AG04449 (cell line): ENCODE measurements at regions not wholly inside any gene's neighbourhood (a gene's known extent, or its start where the extent isn't known, plus 50 kb on each side); places are given as distances from the start of the nearest gene placed in this dataset.

Experiments used
- CTCF ChIA-PET: fragments of 350-600 bp; formaldehyde crosslinking; extraction: SDS; loops from one replicate; lab custom pipeline; 2021; ENCODE audit warnings: antibody characterized with exemption; lab: Yijun Ruan, JAX
- POLR2A ChIA-PET: fragments of 400-600, 350-600 bp; formaldehyde crosslinking; extraction: SDS; loops from one replicate; lab custom pipeline; 2020; ENCODE audit warnings: antibody characterized with exemption, inconsistent platforms; lab: Yijun Ruan, JAX
- DNase-seq: peaks from one replicate; pipeline ENCODE4 v3.0.0-alpha.2; 2010; ENCODE audit warnings: low read depth, low spot score
- H3K4me3 ChIP-seq: 2 replicates; pipeline ENCODE4 v1.5.1; 2011; ENCODE audit warnings: low read depth, mild to moderate bottlenecking, control low read depth, low read length
- TF ChIP-seq, protein P1 (sequence below): IDR thresholded peaks from one replicate; pipeline ENCODE4 v1.5.1; 2011; ENCODE audit warnings: mild to moderate bottlenecking, moderate library complexity, low read length, control low read depth, inconsistent platforms; ENCODE audit not compliant: insufficient read depth; ENCODE audit errors: missing control alignments

DNA sequence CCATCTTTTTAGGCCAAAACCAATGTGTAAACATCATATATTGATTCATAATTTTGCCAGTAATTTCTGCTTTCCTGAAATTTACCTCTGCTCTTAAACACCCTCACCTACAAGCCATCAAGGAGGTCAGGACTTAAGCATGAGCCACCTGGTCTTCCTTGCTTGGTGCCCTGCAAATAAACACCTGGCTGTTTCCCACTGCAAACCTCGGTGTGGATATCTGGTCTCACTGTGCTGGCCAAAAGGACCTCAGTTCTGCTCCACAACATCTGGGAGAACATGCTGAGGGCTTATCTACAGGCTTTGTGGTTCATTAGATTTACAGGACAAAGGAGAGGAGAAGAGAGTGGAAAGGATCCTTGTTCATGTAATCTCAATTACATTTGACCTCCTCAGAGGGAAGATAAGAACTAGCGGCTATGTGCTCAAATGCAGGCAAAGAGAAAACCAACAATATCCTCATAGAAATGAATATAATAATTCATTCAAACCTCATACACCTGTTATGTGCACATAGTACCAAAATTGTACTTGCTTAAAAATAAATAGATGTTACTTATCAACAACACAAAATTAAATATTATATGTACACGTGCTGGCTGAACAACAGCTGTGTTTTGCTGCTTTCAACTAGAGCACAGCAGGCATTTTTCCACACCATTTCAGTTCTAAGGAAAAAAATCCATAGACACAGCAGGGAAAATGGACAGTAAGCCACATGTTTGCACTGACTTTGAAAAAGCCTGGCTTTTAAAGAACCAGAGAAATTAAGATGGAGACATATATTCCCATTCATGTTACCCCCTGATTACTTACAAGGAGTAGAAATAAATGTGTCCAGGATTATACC is 465.1 kb downstream of the LPIN1 start:
- CTCF ChIA-PET, result interaction anchor here (1.6 kb wide), 1 partner anchor 14 kb away, joined by 4 read pairs; no protein-coding TSS in a partner anchor
- POLR2A ChIA-PET, result no interaction called here
- TF ChIP-seq, protein P1, sequence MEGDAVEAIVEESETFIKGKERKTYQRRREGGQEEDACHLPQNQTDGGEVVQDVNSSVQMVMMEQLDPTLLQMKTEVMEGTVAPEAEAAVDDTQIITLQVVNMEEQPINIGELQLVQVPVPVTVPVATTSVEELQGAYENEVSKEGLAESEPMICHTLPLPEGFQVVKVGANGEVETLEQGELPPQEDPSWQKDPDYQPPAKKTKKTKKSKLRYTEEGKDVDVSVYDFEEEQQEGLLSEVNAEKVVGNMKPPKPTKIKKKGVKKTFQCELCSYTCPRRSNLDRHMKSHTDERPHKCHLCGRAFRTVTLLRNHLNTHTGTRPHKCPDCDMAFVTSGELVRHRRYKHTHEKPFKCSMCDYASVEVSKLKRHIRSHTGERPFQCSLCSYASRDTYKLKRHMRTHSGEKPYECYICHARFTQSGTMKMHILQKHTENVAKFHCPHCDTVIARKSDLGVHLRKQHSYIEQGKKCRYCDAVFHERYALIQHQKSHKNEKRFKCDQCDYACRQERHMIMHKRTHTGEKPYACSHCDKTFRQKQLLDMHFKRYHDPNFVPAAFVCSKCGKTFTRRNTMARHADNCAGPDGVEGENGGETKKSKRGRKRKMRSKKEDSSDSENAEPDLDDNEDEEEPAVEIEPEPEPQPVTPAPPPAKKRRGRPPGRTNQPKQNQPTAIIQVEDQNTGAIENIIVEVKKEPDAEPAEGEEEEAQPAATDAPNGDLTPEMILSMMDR, result no peak
- no peak overlapping the region for H3K4me3 ChIP-seq
- DNase-seq, result no peak

DNA sequence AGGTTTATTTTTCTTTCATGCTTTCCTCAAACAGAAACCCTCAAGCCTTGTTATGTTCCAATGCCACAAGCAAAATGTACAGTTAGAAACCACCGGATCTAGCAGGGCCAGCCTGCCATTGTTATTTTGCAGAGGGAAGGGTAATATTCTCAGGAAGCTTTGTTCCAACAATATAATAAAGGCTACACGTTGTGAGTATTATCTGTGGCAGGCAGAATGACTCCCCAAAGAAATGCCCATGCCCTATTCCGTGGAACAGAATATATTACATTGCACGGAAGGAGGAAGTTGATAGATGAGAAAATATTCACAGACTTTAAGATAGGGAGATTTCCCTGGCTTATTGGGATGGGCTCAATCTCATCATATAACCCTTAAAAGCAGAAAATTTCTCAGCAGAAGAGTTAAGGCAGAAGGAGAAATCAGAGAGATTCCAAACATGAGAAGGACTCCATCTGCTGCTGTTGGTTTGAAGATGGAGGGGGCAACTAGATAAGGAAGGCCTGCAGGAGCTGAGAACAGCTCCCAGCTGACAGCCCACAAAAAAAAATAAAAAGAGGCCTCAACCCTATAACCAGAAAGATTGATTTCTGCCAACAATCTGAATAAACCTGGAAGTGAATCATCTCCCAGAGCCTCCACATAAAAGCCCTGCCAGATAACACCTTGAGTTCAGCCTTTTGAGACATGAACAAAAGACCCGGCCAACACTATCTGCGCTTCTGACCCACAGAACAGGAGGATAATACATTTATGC is 466.6 kb downstream of the LPIN1 start:
- CTCF ChIA-PET, result no interaction called here
- H3K4me3 ChIP-seq, result no peak overlapping the region
- TF ChIP-seq, protein P1, result no peak
- DNase-seq, result no peak
- POLR2A ChIA-PET, result interaction anchor here (0.6 kb wide), 1 partner anchor 182 kb away, joined by 4 read pairs; no protein-coding TSS in a partner anchor

DNA sequence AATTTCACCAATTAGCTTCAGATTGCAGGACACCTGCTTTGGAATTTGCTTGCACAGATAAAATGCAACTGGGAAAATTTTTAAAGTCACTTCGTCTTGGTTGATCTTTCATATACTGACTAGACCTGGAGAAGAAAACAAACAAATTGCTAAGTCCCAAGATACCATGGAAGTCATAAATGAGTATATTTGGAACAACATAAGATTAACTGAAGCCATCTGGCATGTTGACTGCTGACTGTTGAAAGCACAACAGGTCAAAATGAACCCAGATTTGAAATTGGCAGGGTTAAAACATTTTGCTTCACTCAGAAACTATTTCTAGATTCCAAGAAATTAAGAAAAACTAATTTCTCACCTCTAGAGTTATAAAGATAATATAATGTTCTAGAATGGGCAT is 470.7 kb downstream of the LPIN1 start:
- POLR2A ChIA-PET, result no interaction called here
- no peak overlapping the region for H3K4me3 ChIP-seq
- CTCF ChIA-PET, result interaction anchor here (0.8 kb wide), 1 partner anchor 10 kb away, joined by 3 read pairs; no protein-coding TSS in a partner anchor
- TF ChIP-seq, protein P1, result no peak
- DNase-seq, result no peak

DNA sequence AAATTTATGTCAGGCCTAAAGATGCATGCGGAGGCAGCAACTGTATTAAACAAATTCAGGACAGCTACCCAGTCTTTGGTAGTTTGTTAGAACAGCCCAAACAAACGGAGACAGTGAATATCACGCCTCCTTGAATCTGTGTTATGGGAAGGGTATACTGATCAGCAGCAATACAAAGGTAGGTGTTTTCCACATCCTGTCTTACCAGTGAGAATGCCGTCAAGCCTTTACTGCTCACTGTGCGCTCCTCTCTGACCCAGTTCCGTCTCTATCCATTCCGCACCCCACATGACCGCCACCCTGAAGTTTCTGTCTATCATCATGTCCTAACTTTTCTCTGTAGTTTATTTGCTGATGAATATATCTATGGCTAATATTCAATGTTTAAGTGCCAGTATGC is 473.3 kb downstream of the LPIN1 start:
- TF ChIP-seq, protein P1, result no peak
- POLR2A ChIA-PET, result no interaction called here
- H3K4me3 ChIP-seq, result no peak overlapping the region
- CTCF ChIA-PET, result no interaction called here
- DNase-seq, result no peak

DNA sequence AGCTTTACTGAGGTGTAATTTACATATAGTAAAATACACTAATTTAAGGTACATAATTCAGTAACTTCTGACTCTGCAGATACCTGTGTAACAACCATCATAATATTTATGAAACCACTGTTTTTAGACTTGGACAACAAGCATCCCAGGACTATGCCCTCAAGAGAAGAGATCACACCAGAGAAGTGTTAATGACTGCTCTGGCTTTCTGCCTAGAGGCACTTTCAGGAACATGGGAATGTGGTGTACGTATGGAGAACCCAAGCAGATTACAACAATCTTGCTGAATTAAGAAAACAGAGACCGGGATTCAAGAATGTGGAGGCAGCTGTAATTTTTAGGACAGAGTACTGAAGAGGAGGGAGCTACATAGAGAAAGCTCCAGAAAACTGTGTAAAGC is 475.2 kb downstream of the LPIN1 start:
- no peak for DNase-seq
- no peak overlapping the region for H3K4me3 ChIP-seq
- CTCF ChIA-PET, result no interaction called here
- POLR2A ChIA-PET, result no interaction called here
- TF ChIP-seq, protein P1, result no peak

DNA sequence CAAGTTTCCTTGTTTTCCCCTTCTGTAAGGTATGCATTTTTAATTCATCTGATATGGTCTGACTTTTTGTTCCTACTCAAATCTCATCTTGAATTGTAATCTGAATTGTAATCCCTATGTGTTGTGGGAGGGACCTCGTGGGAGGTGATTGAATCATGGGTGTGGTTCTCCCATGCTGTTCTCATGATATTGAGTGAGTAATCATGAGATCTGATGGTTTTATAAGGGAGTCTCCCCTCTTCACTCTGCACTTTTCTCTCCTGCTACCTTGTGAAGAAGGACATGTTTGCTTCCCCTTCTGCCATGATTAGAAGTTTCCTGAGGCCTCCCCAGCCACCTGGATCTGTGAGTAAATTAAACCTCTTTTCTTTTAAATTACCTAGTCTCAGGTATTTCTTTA is 476.1 kb downstream of the LPIN1 start:
- ChIA-PET CTCF (interaction anchor here (0.9 kb wide), 1 partner anchor 13 kb away, joined by 3 read pairs; no protein-coding TSS in a partner anchor), POLR2A (no interaction called here)
- TF ChIP-seq, protein P1, result no peak
- DNase-seq, result no peak
- no peak overlapping the region for H3K4me3 ChIP-seq
